ENCODE measurements at regions not wholly inside any gene's neighbourhood (a gene's known extent, or its start where the extent isn't known, plus 50 kb on each side); places are given as distances from the start of the nearest gene placed in this dataset.
"Not testable (repeated sequence)": the region's sequence is repeated elsewhere in the genome, so short reads cannot be mapped to it uniquely, and the experiment has no call there.

- in situ Hi-C loops (cut with HindIII; ENCODE audit: low sequenced_read_pairs); H3K4me3 ChIP-seq (ENCODE audit: low read depth, low read length); DNase-seq (ENCODE audit: low read depth): not testable (repeated sequence)
Observed at GRCh38 chr3:48101301-48101650, 85.1 kb upstream of the MAP4 start.

GRCh38 chr3:48092270-48092669 lies 76.1 kb upstream of the MAP4 start:
- in situ Hi-C loops (cut with HindIII; ENCODE audit: low sequenced_read_pairs) = no loop called here
- no peak for DNase-seq (ENCODE audit: low read depth)
- TF ChIP-seq CTCF (IDR thresholded peaks at IDR 0.05; ENCODE audit: low read depth, low read length, missing control alignments) = no peak
- no peak overlapping the region for H3K4me3 ChIP-seq (ENCODE audit: low read depth, low read length)

GRCh38 chr3:48090166-48090939 lies 74.1 kb upstream of the MAP4 start:
- in situ Hi-C loops (cut with HindIII; ENCODE audit: low sequenced_read_pairs) = no loop called here
- no peak overlapping the region for H3K4me3 ChIP-seq (ENCODE audit: low read depth, low read length)
- no peak for DNase-seq (ENCODE audit: low read depth)
- TF ChIP-seq CTCF (IDR thresholded peaks at IDR 0.05; ENCODE audit: low read depth, low read length, missing control alignments) = no peak

GRCh38 chr3:48088749-48089466 lies 72.7 kb upstream of the MAP4 start:
- peak overlapping the region; percentile 97 for H3K4me3 ChIP-seq (ENCODE audit: low read depth, low read length)
- TF ChIP-seq CTCF (IDR thresholded peaks at IDR 0.05; ENCODE audit: low read depth, low read length, missing control alignments) = peak; percentile 14
- in situ Hi-C loops (cut with HindIII; ENCODE audit: low sequenced_read_pairs) = no loop called here
- DNase-seq (ENCODE audit: low read depth) = peak; percentile 92

- peak overlapping the region; percentile 97 for H3K4me3 ChIP-seq (ENCODE audit: low read depth, low read length)
- in situ Hi-C loops (cut with HindIII; ENCODE audit: low sequenced_read_pairs) = no loop called here
- DNase-seq (ENCODE audit: low read depth) = no peak
- no peak for TF ChIP-seq CTCF (IDR thresholded peaks at IDR 0.05; ENCODE audit: low read depth, low read length, missing control alignments)
Observed at GRCh38 chr3:48088056-48088748, 72.0 kb upstream of the MAP4 start.

- in situ Hi-C loops (cut with HindIII; ENCODE audit: low sequenced_read_pairs) = no loop called here
Observed at GRCh38 chr3:48086705-48087104, 70.5 kb upstream of the MAP4 start.

More at GRCh38 chr3:48086705-48087104, 70.5 kb upstream of the MAP4 start:
- no peak for TF ChIP-seq CTCF (IDR thresholded peaks at IDR 0.05; ENCODE audit: low read depth, low read length, missing control alignments)
- no peak for DNase-seq (ENCODE audit: low read depth)
- peak overlapping the region; percentile 97 for H3K4me3 ChIP-seq (ENCODE audit: low read depth, low read length)
